Transverse colon (tissue), 4 donors: ENCODE measurements at regions not wholly inside any gene's neighbourhood (a gene's known extent, or its start where the extent isn't known, plus 50 kb on each side); places are given as distances from the start of the nearest gene placed in this dataset.
"Not testable (repeated sequence)": the region's sequence is repeated elsewhere in the genome, so short reads cannot be mapped to it uniquely, and the experiment has no call there.

Source experiments
- DNase-seq: peaks from one replicate; pipeline ENCODE4 v3.0.0-alpha.2; 2019
- H3K27ac ChIP-seq, 4 donors: fragments of 200-600 bp; sonication (generic); 2 replicates each; pipeline ENCODE4 v1.5.1; 2016 to 2018; ENCODE audit warnings: inconsistent platforms in 4 of 4
- H3K27me3 ChIP-seq: fragments of 200-600 bp; sonication (generic); 2 replicates; pipeline ENCODE4 v1.5.1; 2017; ENCODE audit warnings: inconsistent platforms
- H3K36me3 ChIP-seq, 4 donors: fragments of 200-600 bp; sonication (generic); 2 replicates each; pipeline ENCODE4 v1.5.1; 2017 to 2019; ENCODE audit warnings: inconsistent platforms in 4 of 4
- H3K4me1 ChIP-seq, 4 donors: fragments of 200-600 bp; sonication (generic); 2 replicates each; pipeline ENCODE4 v1.5.1; 2017 to 2020; ENCODE audit warnings: inconsistent platforms in 4 of 4
- H3K4me3 ChIP-seq, 4 donors: fragments of 200-600 bp; sonication (generic); 1 replicate in 1 of 4; 2 replicates in 3 of 4; pipeline versions ENCODE4 v1.5.1 to v1.6.1; 2017 to 2019; ENCODE audit warnings: inconsistent platforms in 4 of 4
- H3K9me3 ChIP-seq, 2 donors: fragments of 200-600 bp; sonication (generic); 2 replicates each; pipeline ENCODE4 v1.5.1; 2017 to 2019; ENCODE audit warnings: inconsistent platforms in 2 of 2
- EP300 ChIP-seq: sonication (generic); formaldehyde crosslinking; IDR thresholded peaks from one replicate; pipeline ENCODE4 v1.6.1; 2017; ENCODE audit warnings: antibody characterized with exemption, low read depth
- POLR2A ChIP-seq: fragments of 450-650 bp; IDR thresholded peaks from one replicate; pipeline ENCODE4 v1.6.1; 2016; ENCODE audit warnings: antibody characterized with exemption, mild to moderate bottlenecking, moderate library complexity
- POLR2AphosphoS5 ChIP-seq, 3 donors: sonication (generic); formaldehyde crosslinking; IDR thresholded peaks; one replicate each; pipeline ENCODE4 v1.6.1; 2016; ENCODE audit warnings: antibody characterized with exemption in 3 of 3
- WGBS, 2 donors: methylation state at CpG; one replicate each; pipeline ENCODE4 v1.1.5; 2018; ENCODE audit warnings: low coverage in 1 of 2; 5-methylcytosine and 5-hydroxymethylcytosine counted together
- in situ Hi-C, 4 donors: fragments of 200-750 bp; cut with MboI; loops; one replicate each; pipeline versions ENCODE4 v1.15.0 to v1.15.1; 2017; ENCODE audit warnings: low sequenced_read_pairs in 3 of 4, low pct_ligation_motif_present in 1 of 4, low pct_unique_long_range_greater_than_20kb in 1 of 4
- intact Hi-C: fragments of 100-400 bp; cut with DNase I; formaldehyde crosslinking; loops from one replicate; pipeline ENCODE4 v1.15.1; 2023; ENCODE audit warnings: low total_unique reads
- TF ChIP-seq, protein P1 (sequence below), 5 experiments: fragments of 200-600 bp in 3 of 5; fragments of 450-650 bp in 2 of 5; sonication (generic) in 3 of 5; IDR thresholded peaks; 1 replicate in 2 of 5; 2 replicates in 3 of 5; pipeline ENCODE4 v1.5.1; 2016 to 2017; ENCODE audit warnings: antibody characterized with exemption in 5 of 5, inconsistent platforms in 3 of 5, mild to moderate bottlenecking in 2 of 5, moderate library complexity in 1 of 5

DNA sequence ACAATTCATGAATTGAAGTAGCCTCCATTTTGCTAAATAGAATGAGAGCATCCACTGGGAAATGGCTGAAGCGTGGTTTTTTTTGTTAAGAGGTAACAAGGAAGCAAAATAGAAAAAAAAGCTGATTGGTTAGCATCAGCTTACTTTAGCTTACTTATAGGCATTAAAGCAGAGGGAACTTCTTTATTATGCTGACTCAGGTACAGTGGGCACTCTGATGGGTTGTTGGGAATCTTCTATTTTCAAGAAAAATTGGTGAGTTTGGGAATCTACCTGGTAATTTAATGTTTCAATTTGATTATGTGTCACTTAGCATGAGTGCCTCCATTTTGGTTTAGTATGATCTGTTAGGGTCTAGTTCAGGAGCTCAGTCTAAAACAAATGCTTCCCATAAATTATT is 289.6 kb downstream of the ANXA1 start:
- no peaks in the 10 kb centered on the region for H3K4me1 ChIP-seq

DNA sequence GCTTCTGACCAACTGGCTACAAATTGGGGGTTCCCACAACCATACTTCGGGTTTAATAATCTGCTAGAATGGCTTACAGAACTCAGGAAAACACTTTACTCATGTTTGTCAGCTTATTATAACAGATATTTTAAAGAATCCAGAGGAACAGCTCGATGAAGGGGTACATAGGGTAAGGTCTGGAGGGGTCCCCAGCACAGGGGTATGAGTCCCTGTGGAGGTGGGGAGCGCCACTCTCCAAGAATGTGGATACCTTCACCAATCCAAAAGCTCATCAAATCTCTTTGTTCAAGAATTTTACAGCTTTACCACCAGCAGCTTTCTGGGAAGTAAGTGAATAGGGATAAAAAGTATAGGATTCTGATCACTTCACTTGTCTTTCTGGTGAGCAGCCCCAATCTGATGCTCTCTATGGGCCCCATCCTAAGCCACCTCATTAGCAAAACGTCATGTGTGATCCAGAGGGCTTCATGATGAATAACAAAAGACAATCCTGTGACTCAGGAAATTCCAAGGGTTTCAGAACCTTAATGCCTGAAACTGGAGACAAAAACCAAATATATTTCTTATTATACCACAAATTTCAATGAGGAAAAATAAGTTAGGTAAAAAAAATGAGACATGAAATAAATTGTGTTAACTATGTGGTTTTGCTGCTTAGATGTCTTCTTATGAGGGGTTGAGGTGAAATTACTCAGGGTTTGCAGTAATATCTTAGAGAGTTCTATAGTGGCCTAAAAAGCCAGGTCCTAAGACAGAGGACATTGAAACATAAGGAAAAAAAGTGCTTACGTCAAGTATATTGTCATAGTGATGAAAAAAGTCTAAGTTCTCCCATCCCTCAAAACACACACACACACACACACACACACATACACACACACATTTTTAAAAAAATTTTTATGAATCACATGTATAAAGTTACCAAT is 290.5 kb downstream of the ANXA1 start:
- in situ Hi-C loops (no loop called here), intact Hi-C loops (no loop called here)
- WGBS, 2 donors, result 50 to 60% methylated on average over 4 to 5 of the region's 5 CpGs
- no peaks in the 10 kb centered on the region for H3K9me3 ChIP-seq
- H3K4me1 ChIP-seq, result no peaks in the 10 kb centered on the region
- H3K27me3 ChIP-seq, result no peaks in the 10 kb centered on the region
- H3K36me3 ChIP-seq, result no peaks in the 10 kb centered on the region
- no peak for DNase-seq
- TF ChIP-seq POLR2AphosphoS5 (IDR thresholded peaks at IDR 0.05) (no peak), POLR2A (no peak), EP300 (no peak)
- TF ChIP-seq, protein P1, sequence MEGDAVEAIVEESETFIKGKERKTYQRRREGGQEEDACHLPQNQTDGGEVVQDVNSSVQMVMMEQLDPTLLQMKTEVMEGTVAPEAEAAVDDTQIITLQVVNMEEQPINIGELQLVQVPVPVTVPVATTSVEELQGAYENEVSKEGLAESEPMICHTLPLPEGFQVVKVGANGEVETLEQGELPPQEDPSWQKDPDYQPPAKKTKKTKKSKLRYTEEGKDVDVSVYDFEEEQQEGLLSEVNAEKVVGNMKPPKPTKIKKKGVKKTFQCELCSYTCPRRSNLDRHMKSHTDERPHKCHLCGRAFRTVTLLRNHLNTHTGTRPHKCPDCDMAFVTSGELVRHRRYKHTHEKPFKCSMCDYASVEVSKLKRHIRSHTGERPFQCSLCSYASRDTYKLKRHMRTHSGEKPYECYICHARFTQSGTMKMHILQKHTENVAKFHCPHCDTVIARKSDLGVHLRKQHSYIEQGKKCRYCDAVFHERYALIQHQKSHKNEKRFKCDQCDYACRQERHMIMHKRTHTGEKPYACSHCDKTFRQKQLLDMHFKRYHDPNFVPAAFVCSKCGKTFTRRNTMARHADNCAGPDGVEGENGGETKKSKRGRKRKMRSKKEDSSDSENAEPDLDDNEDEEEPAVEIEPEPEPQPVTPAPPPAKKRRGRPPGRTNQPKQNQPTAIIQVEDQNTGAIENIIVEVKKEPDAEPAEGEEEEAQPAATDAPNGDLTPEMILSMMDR (IDR thresholded peaks at IDR 0.05), result no peak
- H3K4me3 ChIP-seq, result no peak overlapping the region
- H3K27ac ChIP-seq, result no peak overlapping the region

More for the DNA sequence above, 289.6 kb downstream of the ANXA1 start:
- WGBS, 2 donors, result 59 to 83% methylated on average over 1 of the region's 1 CpG
- Histone ChIP-seq H3K36me3 (no peaks in the 10 kb centered on the region), H3K4me3 (no peak overlapping the region), H3K27me3 (no peaks in the 10 kb centered on the region), H3K9me3 (no peaks in the 10 kb centered on the region), H3K27ac (no peak overlapping the region)
- TF ChIP-seq POLR2A (no peak), EP300 (no peak), POLR2AphosphoS5 (IDR thresholded peaks at IDR 0.05) (no peak)
- TF ChIP-seq, protein P1 (IDR thresholded peaks at IDR 0.05), result no peak
- no peak for DNase-seq
- in situ Hi-C loops, result no loop called here
- intact Hi-C loops, result no loop called here

DNA sequence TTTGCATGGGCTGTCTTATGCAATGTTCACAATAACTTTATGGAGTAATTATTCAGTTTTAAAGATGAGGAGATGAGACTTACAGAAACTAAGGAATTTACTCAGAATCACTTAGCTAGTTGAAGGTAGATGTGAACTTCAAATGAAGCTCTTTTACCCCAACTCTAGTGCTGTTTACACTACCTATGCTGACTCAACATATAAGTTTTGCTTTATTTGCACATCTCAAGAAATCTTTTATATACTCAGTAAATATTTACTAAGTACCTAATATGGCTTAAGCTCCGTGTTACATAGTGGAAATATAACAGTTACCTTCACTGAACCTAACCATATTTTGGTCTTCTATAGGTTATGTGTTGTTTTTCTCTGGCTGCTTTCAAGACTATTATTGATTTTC is 293.2 kb downstream of the ANXA1 start:
- no peak for DNase-seq
- Histone ChIP-seq H3K36me3 (no peaks in the 10 kb centered on the region), H3K27ac (no peak overlapping the region), H3K4me3 (no peak overlapping the region), H3K27me3 (no peaks in the 10 kb centered on the region), H3K4me1 (no peaks in the 10 kb centered on the region), H3K9me3 (no peaks in the 10 kb centered on the region)
- intact Hi-C loops, result no loop called here
- in situ Hi-C loops, result no loop called here
- 33 to 45% methylated on average over 1 of the region's 1 CpG for WGBS, 2 donors
- no peak for TF ChIP-seq POLR2A
- TF ChIP-seq POLR2AphosphoS5 (IDR thresholded peaks at IDR 0.05), result no peak
- TF ChIP-seq, protein P1 (IDR thresholded peaks at IDR 0.05), result no peak

GRCh38 chr9:73445384-73445783 is 293.7 kb downstream of the ANXA1 start:
- intact Hi-C loops, H3K27me3 ChIP-seq, H3K36me3 ChIP-seq, H3K9me3 ChIP-seq, H3K27ac ChIP-seq, DNase-seq, H3K4me1 ChIP-seq, H3K4me3 ChIP-seq, in situ Hi-C loops: not testable (repeated sequence)
- 35% methylated on average over 1 of the region's 1 CpG; no CpG with 5 or more reads in 1 of the 2 donors for WGBS, 2 donors

DNA sequence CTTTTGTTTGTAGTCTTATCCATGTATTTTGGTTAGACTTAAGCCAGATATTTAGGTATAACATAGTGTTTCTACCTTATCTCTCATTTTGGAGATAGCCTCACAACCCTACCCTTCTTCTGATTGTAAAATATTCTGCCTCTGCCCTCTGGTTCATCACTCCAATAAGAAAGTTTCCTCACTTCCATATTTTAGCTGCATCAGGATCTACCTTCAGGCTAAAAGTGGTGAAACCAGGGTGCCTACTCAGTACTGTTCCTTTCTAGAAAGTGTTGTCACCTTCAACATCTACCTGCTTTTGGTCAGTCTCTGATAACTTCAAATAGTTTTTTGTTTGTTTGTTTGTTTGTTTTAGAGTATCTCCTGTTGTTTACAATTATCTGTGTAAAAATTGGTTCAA is 294.6 kb downstream of the ANXA1 start:
- DNase-seq, result no peak
- intact Hi-C loops (no loop called here), in situ Hi-C loops (no loop called here)
- Histone ChIP-seq H3K27me3 (no peaks in the 10 kb centered on the region), H3K9me3 (no peaks in the 10 kb centered on the region), H3K4me1 (no peaks in the 10 kb centered on the region), H3K36me3 (no peaks in the 10 kb centered on the region), H3K27ac (no peak overlapping the region), H3K4me3 (no peak overlapping the region)
- TF ChIP-seq POLR2AphosphoS5 (IDR thresholded peaks at IDR 0.05), result no peak
- no peak for TF ChIP-seq POLR2A
- TF ChIP-seq EP300, result no peak
- TF ChIP-seq, protein P1 (IDR thresholded peaks at IDR 0.05), result no peak
